ENCODE measurements at regions not wholly inside any gene's neighbourhood (a gene's known extent, or its start where the extent isn't known, plus 50 kb on each side); places are given as distances from the start of the nearest gene placed in this dataset.

DNA sequence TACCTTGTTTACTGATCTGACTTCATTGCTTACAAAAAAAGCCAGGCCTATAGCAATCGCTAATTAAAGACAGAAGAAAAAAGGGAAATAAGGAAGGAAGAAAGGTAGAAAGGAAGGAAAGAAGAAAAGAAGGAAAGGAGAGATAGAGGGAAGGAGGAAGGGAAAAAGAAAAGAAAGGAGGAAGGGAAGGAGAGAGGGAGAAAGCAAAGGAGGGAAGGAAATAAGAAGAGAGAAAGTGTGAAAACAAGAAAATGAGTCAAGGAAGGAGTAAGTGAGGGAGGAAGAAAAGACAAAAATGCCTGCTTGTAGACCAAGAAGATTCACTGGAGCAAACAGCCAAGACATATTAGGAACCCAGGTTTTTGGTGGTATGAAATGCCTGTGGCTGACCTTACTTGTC is 57.0 kb upstream of the MAGEB16 start:
- TF ChIP-seq, protein P1, sequence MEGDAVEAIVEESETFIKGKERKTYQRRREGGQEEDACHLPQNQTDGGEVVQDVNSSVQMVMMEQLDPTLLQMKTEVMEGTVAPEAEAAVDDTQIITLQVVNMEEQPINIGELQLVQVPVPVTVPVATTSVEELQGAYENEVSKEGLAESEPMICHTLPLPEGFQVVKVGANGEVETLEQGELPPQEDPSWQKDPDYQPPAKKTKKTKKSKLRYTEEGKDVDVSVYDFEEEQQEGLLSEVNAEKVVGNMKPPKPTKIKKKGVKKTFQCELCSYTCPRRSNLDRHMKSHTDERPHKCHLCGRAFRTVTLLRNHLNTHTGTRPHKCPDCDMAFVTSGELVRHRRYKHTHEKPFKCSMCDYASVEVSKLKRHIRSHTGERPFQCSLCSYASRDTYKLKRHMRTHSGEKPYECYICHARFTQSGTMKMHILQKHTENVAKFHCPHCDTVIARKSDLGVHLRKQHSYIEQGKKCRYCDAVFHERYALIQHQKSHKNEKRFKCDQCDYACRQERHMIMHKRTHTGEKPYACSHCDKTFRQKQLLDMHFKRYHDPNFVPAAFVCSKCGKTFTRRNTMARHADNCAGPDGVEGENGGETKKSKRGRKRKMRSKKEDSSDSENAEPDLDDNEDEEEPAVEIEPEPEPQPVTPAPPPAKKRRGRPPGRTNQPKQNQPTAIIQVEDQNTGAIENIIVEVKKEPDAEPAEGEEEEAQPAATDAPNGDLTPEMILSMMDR (conservative IDR thresholded peaks at IDR 0.05; ENCODE audit: low read depth, low read length) = no peak
- no peak for TF ChIP-seq EZH2 (IDR thresholded peaks at IDR 0.05; ENCODE audit: borderline replicate concordance, low read depth, low read length, poor library complexity, severe bottlenecking)
